Raji (cell line): ENCODE measurements at regions not wholly inside any gene's neighbourhood (a gene's known extent, or its start where the extent isn't known, plus 50 kb on each side); places are given as distances from the start of the nearest gene placed in this dataset.

Experiments
- POLR2A ChIP-seq: IDR thresholded peaks from 2 replicates; pipeline ENCODE4 v1.6.1; 2011; ENCODE audit warnings: low read depth, low read length, control low read depth; ENCODE audit not compliant: insufficient read depth

GRCh38 chr1:98280049-98280448, 359.2 kb upstream of the DPYD start:
- no peak for TF ChIP-seq POLR2A

- TF ChIP-seq POLR2A, result no peak
Observed at GRCh38 chr1:98278055-98278454, 357.2 kb upstream of the DPYD start.

GRCh38 chr1:98277118-98277517, 356.3 kb upstream of the DPYD start:
- no peak for TF ChIP-seq POLR2A

GRCh38 chr1:98276514-98276913, 355.7 kb upstream of the DPYD start:
- TF ChIP-seq POLR2A, result no peak

- no peak for TF ChIP-seq POLR2A
Observed at GRCh38 chr1:98268316-98268715, 347.5 kb upstream of the DPYD start.

GRCh38 chr1:98267423-98267822, 346.6 kb upstream of the DPYD start:
- no peak for TF ChIP-seq POLR2A

- no peak for TF ChIP-seq POLR2A
Observed at GRCh38 chr1:98264727-98265126, 343.9 kb upstream of the DPYD start.

GRCh38 chr1:98260839-98261238, 340.0 kb upstream of the DPYD start:
- no peak for TF ChIP-seq POLR2A

- no peak for TF ChIP-seq POLR2A
Observed at GRCh38 chr1:98260412-98260811, 339.6 kb upstream of the DPYD start.

- no peak for TF ChIP-seq POLR2A
Observed at GRCh38 chr1:98256700-98257099, 335.9 kb upstream of the DPYD start.

GRCh38 chr1:98253145-98253544, 332.3 kb upstream of the DPYD start:
- no peak for TF ChIP-seq POLR2A

GRCh38 chr1:98251497-98251896, 330.7 kb upstream of the DPYD start:
- no peak for TF ChIP-seq POLR2A

GRCh38 chr1:98232678-98233077, 311.8 kb upstream of the DPYD start:
- TF ChIP-seq POLR2A, result no peak

GRCh38 chr1:98222706-98223105, 301.9 kb upstream of the DPYD start:
- no peak for TF ChIP-seq POLR2A

GRCh38 chr1:98221923-98222322, 301.1 kb upstream of the DPYD start:
- TF ChIP-seq POLR2A, result no peak

GRCh38 chr1:98217601-98218000, 296.8 kb upstream of the DPYD start:
- no peak for TF ChIP-seq POLR2A

- no peak for TF ChIP-seq POLR2A
Observed at GRCh38 chr1:98216304-98216703, 295.5 kb upstream of the DPYD start.
